SKM-1 treated with dmso at 0.1 percent for 144 hours (cell line): ENCODE measurements at regions not wholly inside any gene's neighbourhood (a gene's known extent, or its start where the extent isn't known, plus 50 kb on each side); places are given as distances from the start of the nearest gene placed in this dataset.

Experiments
- DNase-seq: peaks from one replicate; lab custom pipeline; 2025; ENCODE audit not compliant: unreplicated experiment; lab: John Stamatoyannopoulos, UW

- DNase-seq, result no peak
Observed at GRCh38 chr2:195319548-195320412, 337.2 kb upstream of the SLC39A10 start.

GRCh38 chr2:195319112-195319460 is 337.9 kb upstream of the SLC39A10 start:
- no peak for DNase-seq

GRCh38 chr2:195318440-195319111 is 338.4 kb upstream of the SLC39A10 start:
- peak; percentile 42 for DNase-seq

- no peak for DNase-seq
Observed at GRCh38 chr2:195317550-195317949, 339.5 kb upstream of the SLC39A10 start.

GRCh38 chr2:195316486-195316885 is 340.5 kb upstream of the SLC39A10 start:
- no peak for DNase-seq

GRCh38 chr2:195313962-195314361 is 343.1 kb upstream of the SLC39A10 start:
- DNase-seq, result no peak

GRCh38 chr2:195312662-195313061 is 344.4 kb upstream of the SLC39A10 start:
- DNase-seq, result peak; percentile 61

- no peak for DNase-seq
Observed at GRCh38 chr2:195308163-195308562, 348.9 kb upstream of the SLC39A10 start.

- DNase-seq, result no peak
Observed at GRCh38 chr2:195307751-195308150, 349.3 kb upstream of the SLC39A10 start.

GRCh38 chr2:195304310-195304709 is 352.7 kb upstream of the SLC39A10 start:
- no peak for DNase-seq

GRCh38 chr2:195300631-195301030 is 356.4 kb upstream of the SLC39A10 start:
- no peak for DNase-seq

GRCh38 chr2:195299600-195299999 is 357.4 kb upstream of the SLC39A10 start:
- no peak for DNase-seq

- DNase-seq, result no peak
Observed at GRCh38 chr2:195296490-195296889, 360.5 kb upstream of the SLC39A10 start.

GRCh38 chr2:195289081-195289480 is 367.9 kb upstream of the SLC39A10 start:
- DNase-seq, result no peak

GRCh38 chr2:195279840-195280427 is 377.1 kb upstream of the SLC39A10 start:
- DNase-seq, result no peak

GRCh38 chr2:195270466-195271039 is 386.5 kb upstream of the SLC39A10 start:
- DNase-seq, result no peak

GRCh38 chr2:195269220-195269619 is 387.8 kb upstream of the SLC39A10 start:
- no peak for DNase-seq

- DNase-seq, result no peak
Observed at GRCh38 chr2:195257979-195258378, 399.0 kb upstream of the SLC39A10 start.

- no peak for DNase-seq
Observed at GRCh38 chr2:195252018-195252417, 405.0 kb upstream of the SLC39A10 start.

GRCh38 chr2:195251214-195251613 is 405.8 kb upstream of the SLC39A10 start:
- DNase-seq, result no peak

- DNase-seq, result no peak
Observed at GRCh38 chr2:195238826-195239225, 418.2 kb upstream of the SLC39A10 start.

GRCh38 chr2:195238379-195238778 is 418.6 kb upstream of the SLC39A10 start:
- DNase-seq, result no peak
